ENCODE measurements at regions not wholly inside any gene's neighbourhood (a gene's known extent, or its start where the extent isn't known, plus 50 kb on each side); places are given as distances from the start of the nearest gene placed in this dataset.

DNA sequence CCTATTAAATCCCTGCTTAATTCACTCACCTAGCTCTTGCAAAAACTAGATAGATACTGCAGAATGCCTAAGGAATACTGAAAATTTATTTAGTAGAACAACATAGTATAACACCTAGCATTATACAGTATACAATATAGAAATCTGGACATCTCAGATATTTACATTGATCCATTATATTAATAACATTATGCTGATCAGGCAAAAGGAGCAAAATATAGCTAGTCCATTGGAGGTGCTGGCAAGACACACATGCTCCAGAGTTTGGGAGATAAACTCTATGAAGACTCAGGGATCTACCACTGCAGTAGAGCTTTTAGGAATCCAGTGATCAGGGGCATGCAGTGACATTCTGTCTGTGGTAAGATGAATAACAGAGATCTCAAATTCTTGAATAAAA lies 357.6 kb downstream of the TBC1D4 start:
- DNase-seq (ENCODE audit: low spot score), result no peak
- CTCF ChIA-PET, result interaction anchor here (0.6 kb wide), 1 partner anchor 748 kb away, joined by 4 read pairs; no protein-coding TSS in a partner anchor
- TF ChIP-seq, protein P1, sequence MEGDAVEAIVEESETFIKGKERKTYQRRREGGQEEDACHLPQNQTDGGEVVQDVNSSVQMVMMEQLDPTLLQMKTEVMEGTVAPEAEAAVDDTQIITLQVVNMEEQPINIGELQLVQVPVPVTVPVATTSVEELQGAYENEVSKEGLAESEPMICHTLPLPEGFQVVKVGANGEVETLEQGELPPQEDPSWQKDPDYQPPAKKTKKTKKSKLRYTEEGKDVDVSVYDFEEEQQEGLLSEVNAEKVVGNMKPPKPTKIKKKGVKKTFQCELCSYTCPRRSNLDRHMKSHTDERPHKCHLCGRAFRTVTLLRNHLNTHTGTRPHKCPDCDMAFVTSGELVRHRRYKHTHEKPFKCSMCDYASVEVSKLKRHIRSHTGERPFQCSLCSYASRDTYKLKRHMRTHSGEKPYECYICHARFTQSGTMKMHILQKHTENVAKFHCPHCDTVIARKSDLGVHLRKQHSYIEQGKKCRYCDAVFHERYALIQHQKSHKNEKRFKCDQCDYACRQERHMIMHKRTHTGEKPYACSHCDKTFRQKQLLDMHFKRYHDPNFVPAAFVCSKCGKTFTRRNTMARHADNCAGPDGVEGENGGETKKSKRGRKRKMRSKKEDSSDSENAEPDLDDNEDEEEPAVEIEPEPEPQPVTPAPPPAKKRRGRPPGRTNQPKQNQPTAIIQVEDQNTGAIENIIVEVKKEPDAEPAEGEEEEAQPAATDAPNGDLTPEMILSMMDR (conservative IDR thresholded peaks at IDR 0.05; ENCODE audit: low read depth), result no peak
- H3K27ac ChIP-seq, result no peak overlapping the region
- POLR2A ChIA-PET (ENCODE audit: low non-redundant PET), result no interaction called here

DNA sequence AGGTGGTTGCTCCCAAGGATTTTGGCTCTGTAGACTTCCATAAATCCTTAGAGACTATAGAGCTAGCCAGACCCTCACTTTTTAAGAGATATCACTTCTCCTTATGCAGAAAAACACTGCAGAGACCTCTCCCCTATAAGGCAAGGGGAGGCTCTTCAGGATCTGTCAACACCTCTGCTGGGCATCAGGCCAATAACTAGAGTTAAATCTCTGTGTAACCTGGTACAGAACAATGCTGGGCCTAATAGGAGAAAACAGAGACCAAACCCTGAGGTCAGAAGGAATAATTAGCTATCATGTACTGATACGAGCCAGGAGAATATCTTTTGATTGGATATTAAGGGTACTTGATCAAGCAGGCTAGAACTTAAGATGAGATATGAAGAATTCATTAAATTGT lies 358.5 kb downstream of the TBC1D4 start:
- H3K27ac ChIP-seq, result no peak overlapping the region
- ChIA-PET CTCF (no interaction called here), POLR2A (ENCODE audit: low non-redundant PET) (no interaction called here)
- TF ChIP-seq, protein P1 (conservative IDR thresholded peaks at IDR 0.05; ENCODE audit: low read depth), result no peak
- DNase-seq (ENCODE audit: low spot score), result no peak

DNA sequence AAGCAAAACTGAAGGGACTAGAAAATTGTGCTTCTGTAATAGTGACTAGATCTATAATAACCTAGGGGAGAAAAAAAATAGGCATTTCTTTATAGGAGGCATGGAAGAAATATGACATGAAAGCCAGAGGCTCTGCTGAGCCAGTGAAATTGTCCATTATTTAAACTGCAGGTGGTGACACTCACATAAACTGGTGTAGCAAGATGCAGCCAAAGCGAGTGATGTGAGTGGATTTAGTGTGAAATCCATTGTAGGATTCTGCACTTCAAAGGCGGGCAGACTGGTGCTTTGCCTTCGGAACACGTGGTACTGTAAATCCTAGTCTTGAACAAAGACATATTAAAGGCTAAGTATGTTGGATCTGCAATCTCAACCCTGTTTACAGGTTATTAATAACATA lies 361.9 kb downstream of the TBC1D4 start:
- no peak overlapping the region for H3K27ac ChIP-seq
- TF ChIP-seq, protein P1 (conservative IDR thresholded peaks at IDR 0.05; ENCODE audit: low read depth), result no peak
- ChIA-PET POLR2A (ENCODE audit: low non-redundant PET) (no interaction called here), CTCF (no interaction called here)
- no peak for DNase-seq (ENCODE audit: low spot score)

DNA sequence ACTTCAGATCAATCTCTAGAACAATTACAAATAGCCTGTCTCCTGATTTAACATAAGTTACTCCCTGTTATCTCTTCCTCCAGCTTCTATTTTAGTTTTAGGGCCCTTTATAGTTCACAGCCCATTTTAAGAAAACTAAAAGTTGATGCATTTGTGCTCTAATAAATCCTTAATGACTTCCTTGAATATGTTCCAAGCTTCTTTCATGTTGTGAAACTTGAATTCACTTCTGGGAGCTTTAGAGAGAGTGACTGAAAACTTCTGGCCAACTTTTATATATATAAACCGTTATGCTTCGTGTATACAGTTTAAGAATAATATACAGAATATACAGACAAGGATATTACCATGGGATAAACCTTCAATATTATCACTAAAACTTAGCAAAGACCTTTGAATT lies 366.8 kb downstream of the TBC1D4 start:
- ChIA-PET POLR2A (ENCODE audit: low non-redundant PET) (no interaction called here), CTCF (no interaction called here)
- DNase-seq (ENCODE audit: low spot score), result no peak
- H3K27ac ChIP-seq, result no peak overlapping the region
- TF ChIP-seq, protein P1 (conservative IDR thresholded peaks at IDR 0.05; ENCODE audit: low read depth), result no peak

DNA sequence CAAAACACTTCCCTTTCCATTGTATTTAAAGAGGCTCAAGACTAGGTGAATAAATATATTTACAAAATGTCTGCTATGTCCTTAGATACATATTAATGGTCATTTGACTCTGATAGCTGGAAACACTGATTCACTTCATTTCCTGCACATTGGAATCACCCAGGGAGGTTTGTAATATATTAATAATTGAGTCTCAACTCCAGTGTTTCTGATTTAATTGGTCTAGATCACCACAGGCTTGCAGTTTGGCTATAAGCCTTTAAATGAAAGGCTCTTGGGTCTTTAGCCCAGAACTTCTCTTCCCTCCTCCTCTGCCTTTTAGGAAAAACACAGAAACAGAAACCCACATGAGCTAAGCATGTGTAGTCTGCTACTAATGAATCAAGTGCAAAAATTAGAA lies 378.0 kb downstream of the TBC1D4 start:
- POLR2A ChIA-PET (ENCODE audit: low non-redundant PET), result no interaction called here
- no peak for DNase-seq (ENCODE audit: low spot score)
- TF ChIP-seq, protein P1 (conservative IDR thresholded peaks at IDR 0.05; ENCODE audit: low read depth), result no peak
- H3K27ac ChIP-seq, result no peak overlapping the region
- CTCF ChIA-PET, result no interaction called here

DNA sequence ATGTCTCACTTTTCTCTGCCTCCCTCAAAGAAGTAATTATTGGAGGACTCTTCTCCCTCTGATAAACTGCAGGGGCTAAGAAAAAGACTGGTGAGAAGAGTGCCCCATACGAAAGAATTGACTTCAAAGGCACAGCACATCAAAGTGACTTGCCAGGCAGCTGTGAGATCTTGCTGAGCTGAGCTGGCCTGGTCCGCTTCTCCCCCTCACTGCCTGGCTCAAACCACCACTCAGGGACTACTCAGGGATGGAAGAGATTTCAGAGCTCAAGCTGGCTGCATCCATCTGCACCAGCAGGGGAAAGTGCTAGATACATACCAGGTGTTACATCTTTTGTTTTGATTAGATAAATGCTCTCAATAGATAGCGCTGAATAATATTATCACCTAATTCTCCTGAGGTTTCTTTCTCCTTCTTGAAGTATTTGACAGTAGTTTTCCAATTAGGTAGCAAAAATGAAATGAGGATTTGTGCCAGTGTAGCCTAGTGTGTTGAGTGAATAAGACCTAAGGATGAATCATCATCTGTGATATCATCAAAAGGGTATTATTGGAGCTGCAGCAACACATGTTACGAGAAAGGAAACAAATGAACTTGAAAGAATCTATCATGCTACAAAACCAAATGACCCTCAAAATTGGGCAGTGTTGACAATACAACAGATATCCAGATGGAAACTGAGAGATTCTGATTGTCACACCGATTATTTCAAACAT lies 379.8 kb downstream of the TBC1D4 start:
- CTCF ChIA-PET, result no interaction called here

More for the DNA sequence above, 379.8 kb downstream of the TBC1D4 start:
- no peak for DNase-seq (ENCODE audit: low spot score)
- no peak overlapping the region for H3K27ac ChIP-seq
- TF ChIP-seq, protein P1 (conservative IDR thresholded peaks at IDR 0.05; ENCODE audit: low read depth), result no peak
- POLR2A ChIA-PET (ENCODE audit: low non-redundant PET), result no interaction called here
